ENCODE measurements at regions not wholly inside any gene's neighbourhood (a gene's known extent, or its start where the extent isn't known, plus 50 kb on each side); places are given as distances from the start of the nearest gene placed in this dataset.

DNA sequence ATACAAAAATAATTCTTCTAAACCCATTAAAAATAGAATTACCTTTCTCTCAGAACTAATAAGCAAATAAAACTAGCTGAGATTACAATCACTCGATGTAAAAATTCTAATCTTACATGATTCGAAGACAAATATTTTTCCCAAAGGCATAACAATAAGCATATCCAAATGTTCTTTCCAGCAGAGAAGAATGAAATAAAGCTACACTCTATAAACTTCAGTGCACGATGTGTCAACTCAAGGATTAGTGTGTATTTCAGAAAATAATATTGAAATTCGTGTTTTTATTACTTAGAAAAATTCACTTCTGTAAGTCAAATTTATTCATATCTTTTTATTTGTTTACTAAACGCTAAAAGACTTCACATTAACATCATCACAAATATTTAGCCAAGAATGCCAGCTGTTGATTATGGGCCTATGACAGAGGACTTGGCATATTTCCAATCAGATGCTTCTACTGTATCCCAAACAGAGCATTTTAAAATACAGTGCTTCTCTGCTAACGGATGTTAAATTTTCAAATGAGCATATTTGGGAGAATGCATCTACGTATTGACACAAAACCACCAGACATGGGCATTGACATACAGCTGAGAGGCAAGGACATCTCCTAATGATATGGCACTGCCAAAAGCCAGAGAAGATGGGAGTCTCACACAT, 54.7 kb upstream of the PDE7B start (continued):
- TF ChIP-seq SAP30 (IDR thresholded peaks at IDR 0.05; ENCODE audit: insufficient read depth, insufficient replicate concordance, low read length) (no peak), GTF2F1 (IDR thresholded peaks at IDR 0.05; ENCODE audit: borderline replicate concordance, low read depth, low read length) (no peak), TCF12 (IDR thresholded peaks at IDR 0.05; ENCODE audit: low read depth, low read length) (no peak)
